Stimulated activated CD4-positive, alpha-beta T cell treated with anti-CD3 and anti-CD28 coated beads, TNF-alpha, amount 100 ng/mL, for 48 hours (primary cell): ENCODE measurements at regions not wholly inside any gene's neighbourhood (a gene's known extent, or its start where the extent isn't known, plus 50 kb on each side); places are given as distances from the start of the nearest gene placed in this dataset.

ENCODE experiments used
- DNase-seq, 3 donors: peaks; one replicate each; pipeline ENCODE4 v3.0.0-alpha.2; 2020; ENCODE audit warnings: low read depth in 3 of 3

DNA sequence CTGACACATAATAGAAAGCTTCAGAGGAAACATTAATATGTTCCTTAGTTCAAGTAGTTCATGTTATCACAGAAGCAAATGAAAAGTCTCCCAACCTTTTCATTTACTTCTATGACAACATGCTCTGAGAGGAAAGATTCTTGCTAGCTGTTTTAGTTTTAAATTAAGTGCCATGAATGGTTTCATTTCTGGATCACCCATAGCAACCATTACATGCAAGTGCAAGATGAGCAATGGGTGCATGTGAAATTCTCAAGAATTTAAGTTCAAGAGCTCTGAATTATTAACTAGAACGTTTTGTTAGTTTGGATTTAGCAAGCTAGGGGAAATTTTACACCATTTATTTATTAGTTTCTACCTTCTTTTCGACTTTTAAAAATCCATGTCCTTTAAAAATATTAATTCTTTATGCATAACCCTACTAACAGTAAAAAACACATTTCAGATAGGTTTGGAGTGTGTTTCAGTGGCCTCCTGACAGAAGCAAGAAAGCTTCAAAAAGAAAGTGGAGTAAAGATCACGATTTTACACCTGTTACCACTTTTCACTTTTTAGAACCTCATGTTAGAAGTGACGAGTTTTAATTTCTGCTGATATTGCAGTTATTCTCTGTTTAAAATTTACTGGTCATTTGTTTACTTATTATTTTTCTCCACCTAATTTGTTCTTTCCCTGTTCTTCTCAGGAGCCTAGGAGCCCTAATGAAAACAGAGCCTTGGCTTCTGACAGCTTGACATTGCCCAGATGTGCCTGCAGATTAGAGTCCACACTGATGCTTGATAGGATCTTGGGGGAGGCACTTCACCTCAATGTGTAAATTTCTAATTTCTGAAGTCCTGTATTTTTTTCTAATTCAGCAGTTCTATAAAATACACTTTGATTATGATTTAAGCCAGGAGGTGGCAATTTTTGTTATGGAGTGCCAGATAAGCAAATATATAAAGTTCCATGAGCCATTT, 995.3 kb upstream of the PHF14 start:
- no peak for DNase-seq

DNA sequence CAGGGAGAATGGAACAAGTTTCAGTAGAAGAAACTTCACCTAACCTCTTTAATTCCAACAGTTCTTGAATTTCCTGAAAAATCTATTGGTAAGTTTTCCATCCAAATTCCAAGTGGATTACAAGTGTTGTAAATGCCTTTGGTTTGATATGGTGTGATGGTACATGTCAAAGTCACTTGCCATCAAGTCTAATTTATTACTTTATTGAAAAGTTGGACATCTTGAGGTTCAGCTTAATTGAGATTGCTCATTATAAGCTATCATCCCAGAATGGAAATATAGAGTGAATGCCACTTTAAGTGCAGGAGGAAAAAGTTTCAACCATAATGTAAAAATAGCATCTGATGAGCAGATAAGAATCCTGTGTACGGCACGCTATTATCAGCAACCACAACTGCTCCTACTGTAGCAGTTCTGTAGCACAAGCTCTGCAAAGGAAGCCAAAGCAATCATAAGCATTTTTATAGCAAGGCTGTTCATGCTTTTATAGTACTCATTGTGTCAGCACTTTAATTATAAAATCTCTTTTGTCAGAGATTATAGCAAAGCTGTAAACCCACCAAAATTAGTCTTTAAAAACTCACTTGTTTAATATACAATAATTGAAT, 991.8 kb upstream of the PHF14 start:
- DNase-seq: no peak

DNA sequence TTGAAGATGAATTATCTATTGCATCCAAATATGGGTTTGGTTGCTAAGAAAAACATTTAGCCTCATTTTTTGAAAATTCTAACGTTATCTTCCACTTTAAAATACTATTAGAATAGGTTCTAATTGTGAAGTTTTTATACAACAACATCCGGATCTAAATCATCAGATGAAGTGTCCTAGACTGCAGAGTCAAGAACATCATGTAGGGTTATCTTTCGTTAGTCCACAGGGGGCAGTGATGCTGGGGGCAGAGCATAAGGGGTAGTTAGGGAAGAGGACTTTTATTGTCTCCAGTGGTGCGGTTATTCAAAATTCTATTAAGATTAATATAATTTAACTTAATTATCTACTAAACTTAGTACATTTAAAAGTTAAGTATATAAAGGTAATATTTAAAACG, 990.6 kb upstream of the PHF14 start:
- DNase-seq: no peak

DNA sequence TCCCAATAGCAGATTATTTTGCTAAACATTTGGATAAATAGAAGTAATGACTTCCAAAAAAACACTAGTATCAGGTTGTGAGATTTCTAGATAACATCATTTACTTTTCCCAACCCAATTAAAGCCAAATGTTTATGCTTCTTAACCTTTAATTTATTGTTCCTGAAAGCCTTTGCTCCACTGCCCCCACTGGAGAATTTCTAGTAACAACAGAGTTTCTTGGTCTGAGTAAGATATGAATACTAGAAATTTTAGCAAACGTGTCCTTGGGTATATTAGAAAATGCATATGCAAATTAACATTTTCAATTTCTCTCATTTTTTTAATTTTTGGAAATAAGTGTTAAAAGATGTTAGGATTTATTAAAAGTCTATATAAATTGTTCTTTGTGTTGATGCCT, 958.0 kb upstream of the PHF14 start:
- no peak for DNase-seq

DNA sequence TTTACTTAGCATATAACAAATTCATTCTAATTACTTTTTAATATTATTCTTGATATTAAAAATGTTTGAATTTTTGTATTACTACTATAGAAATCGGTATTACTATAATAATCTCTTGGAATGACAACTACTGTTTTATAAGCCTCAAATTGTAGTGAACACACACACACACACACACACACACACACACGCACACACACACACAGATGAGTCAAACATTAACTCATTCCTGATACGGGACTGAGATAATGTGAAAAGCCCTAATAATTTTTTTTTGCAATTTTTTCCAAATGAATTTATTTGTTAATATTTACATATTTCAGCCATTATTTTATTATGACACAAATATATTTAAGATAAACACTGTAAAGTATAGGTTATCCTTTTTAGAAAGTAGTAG, 951.2 kb upstream of the PHF14 start:
- DNase-seq: no peak

DNA sequence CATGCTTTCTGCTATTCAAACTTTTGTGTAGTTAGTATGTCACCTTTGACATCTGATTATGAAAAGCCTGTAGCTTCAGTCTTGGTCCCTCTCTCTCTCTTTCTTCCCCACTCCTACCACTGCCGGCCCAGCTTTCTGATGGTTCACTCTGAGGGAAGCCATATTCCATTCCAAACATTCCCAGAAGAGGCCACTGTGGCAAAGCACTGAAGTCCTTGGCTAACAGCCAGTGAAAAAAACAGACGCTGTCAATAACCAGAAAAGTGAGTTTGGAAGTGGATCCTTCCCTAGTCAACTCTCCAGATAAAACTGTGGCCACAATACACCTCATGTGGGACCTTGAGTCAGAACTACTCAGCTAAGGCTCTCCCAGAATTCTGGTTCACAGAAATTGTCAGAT, 950.7 kb upstream of the PHF14 start:
- DNase-seq: no peak

DNA sequence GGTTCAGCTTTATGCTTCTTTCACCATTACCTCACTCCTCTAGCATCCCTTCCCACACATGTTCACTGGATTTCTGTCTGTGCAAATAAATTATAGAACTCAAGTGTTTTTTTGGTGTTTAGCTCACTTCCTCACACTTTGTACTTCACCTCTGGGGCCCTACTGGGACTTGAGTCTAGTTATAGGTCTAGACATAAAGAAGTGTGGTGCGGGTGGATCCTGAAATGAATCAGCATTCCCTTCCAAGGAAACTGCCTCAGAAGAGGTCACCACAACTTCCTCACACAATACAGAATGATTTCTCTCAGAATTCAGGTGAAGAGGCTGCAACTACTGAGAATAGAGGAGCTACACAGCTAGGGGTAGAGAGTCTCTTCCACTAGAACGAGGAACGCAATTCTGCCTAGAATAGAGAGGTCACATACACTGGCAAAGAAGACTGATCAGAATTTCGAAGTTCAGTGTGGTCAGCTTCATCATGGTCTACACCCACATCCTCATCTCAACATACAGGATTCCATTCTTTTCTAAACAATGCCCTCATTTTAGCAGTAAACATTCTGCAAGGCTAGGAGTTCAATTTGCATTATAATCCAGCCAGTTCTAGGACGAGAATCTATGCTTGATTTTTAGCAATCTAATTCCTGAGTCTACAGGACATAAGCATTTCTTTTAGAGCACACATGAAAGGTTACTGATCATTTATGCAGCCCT, 938.7 kb upstream of the PHF14 start:
- DNase-seq: no peak

DNA sequence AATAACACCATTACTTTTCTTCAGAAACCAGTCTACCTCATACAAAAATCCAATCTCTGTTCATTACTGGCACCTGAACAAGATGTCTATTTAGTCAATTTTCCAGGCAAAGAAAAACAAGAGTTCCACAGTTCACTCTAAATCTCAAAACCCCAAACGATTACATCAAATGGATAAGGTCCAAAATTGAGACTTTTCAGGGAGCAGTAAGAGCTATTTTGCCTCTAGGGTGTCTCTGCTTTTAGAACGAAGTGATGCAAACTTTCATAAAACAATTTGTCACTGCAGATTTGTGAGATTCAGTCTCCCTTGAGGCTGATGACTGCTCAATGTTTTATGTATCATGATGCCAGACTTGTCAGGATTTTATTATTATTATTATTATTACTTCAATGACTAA, 937.0 kb upstream of the PHF14 start:
- no peak for DNase-seq

DNA sequence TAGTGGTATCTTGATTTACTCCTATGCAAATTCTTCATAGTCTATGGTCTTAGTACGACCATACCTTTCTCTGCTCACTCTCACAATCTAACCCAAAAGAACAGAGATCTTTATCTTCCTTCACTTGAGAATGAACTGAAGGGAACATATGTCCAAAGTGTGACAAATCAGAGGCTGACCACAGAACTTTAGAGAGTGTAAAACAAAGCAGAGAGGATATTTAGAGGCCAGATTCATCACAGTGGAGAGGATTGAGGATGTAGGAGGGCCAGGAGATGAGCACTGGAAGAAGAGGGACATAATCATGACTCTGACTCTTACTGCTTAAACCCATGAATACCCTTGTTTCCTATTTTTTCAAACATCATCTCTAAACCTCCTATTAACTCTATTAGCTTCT, 935.3 kb upstream of the PHF14 start:
- DNase-seq: no peak

DNA sequence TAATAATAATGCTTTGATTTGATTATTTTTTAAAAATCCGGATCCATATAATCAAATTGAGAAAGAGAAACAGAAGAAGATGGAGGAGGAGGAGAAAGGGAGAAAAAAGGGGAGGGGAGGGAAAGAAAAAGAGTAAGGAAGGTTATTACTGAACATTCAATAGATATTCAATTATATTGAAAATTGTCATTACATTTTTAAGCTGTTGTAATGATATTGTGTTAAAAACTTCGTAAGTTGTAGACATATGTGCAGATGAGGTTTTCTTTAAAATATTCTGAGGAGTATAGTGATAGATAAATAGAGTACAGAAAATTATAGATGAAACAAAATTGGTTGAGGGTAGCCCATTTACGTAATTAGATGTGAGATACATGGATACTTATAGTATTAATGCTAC, 933.0 kb upstream of the PHF14 start:
- DNase-seq: no peak

DNA sequence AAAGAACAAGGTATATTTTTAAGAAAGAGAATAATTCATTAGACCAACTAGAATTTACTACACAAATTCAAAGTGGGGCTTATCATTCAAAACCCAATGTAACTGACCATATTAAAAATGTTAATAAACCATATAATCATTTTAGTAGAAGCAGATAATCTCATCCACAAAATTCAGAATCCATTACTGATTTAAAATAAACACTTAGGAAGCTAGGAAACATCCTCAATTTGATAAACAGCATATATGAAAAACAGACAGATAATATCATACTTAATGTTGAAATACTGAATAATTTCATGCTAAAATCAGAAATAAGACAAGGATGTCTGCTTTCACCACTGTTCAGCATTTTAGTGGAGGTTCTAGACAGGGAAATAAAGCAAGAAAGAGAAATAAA, 902.8 kb upstream of the PHF14 start:
- DNase-seq: no peak

DNA sequence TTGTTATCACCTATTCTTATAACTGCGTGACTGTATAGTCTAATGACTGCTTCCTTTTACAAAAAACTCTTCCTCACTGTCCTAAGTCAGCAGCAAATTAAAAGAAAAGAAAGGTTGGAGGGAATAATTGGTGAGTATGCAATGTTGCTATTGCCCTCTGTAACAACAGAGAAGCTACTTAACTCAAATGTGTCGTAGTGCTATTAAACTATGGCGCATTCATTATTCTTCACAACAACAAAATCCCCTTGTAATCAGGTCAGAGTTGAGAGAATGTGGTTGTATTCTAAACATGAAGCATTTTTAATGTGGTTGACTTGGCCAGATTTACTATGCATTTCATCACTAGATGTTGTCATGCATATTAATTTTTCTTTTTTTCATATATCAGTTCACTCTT, 897.8 kb upstream of the PHF14 start:
- no peak for DNase-seq

DNA sequence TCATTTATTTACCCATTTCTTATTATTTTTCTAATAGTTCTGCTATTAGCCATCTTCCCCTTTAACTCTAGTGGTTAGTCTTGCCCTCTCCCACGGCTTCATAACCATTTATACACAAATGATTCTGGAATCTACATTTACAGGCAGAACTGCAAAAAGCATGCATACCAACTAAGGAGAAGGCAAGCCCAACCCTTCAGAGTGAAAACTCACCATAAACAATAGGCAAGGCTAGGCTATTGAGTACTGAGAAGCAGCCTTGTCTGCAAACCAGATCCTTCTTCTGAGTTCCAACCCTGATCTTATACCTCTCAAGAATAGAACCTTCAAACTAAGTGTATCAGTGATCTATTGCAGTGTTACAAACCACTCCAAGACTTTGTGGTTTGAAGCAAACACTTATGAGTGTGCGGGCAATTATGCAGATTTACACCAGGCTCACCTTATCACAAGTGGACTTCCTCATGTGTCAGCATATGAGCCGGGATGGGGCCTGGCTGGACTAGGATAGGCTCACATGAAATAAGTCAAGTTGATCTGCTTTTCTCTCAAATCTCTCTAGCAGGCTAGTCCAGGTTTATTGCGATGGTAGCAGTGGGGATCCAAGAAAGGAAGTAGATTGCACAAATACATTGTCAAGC, 896.9 kb upstream of the PHF14 start:
- DNase-seq: no peak

DNA sequence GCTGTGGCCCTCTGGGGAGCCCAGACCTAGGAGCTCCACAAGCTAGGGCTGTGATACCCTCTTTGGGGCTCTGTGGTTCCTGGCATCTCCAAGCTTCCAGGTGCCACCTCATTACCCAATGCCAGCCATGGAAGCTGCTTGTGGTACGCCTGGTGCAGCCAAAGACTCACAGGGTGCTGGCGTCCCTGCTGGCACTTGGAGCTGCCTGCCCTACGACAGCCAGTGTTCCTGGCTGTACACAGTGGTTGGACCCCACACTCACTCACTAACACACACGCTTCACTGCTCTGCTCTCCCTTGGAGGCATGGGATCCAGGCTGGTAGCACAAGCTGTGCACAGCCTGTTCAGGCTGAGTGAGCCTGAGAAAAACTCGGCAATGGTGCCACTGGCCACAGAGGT, 894.1 kb upstream of the PHF14 start:
- DNase-seq: no peak

DNA sequence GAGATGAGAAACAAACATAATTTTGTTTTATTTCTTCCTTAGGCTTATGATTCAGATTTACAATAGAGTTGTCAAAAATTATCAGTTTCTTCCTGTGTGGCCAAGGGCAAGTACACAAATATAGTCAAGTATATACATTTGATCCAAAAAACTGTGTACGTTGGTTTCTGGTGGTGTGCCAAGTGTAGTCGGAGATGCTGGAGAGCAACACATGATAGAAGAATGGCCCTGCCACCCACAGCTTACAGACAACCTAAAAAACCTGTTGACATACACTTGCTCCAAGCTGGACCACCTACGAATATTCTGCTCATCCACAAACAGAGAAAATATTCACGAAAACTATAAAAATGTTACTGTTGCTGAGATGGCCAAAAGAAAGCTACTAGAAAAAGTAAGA, 890.8 kb upstream of the PHF14 start:
- DNase-seq: no peak

DNA sequence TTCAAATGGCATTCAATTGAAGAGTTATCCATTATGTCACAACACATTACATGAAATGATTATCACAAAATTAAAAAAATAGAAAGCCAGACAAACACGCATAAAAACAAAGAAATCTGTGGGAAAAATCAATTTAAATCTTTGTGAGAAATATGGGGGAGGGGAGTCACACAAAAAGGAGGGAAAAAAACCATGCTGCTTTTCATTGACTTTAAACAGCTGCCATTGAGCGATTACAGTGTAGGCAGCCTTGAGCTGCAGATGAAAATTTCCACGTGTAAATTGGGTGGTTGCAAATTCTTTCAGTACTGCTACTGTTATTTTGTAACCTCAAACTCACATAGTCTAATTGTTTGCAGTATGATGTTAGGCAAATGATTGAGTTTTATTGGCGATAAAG, 889.9 kb upstream of the PHF14 start:
- no peak for DNase-seq

DNA sequence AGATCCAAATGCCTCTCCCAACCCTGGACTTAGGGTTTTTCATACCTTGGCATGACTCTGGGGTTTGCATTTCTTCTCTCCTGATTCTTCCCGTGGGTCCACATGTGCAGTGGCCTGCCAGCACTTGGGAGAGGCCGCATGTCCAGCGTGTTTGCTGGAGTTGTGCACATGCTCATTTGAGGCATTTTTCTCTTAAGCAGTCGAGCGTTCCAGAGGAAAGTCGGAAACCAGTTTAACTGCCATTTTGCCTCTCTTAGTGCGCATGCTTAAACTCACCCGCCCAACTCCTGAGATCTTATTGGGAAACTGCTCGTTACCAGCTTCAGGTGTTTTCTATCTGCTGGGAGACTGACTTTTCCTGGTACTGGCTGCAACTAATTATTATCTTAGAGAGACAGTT, 888.4 kb upstream of the PHF14 start:
- no peak for DNase-seq

DNA sequence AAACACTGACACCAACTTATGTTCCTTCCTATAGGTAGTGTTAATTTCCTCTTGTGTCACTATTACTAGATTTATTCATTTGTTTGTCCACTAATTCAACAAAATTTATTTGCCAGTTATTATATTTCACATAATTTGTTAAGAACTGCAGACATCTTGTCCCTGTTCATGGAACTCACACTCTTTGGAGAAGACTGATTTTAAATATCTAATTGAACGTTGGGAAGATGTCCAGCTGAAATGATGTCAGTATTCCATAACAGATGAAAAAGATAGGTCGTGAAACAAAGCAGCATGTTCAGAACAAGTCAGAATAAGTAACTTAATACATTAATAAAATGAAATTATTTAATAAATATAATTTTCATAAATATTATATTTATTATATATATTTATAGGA, 873.1 kb upstream of the PHF14 start:
- DNase-seq: no peak

DNA sequence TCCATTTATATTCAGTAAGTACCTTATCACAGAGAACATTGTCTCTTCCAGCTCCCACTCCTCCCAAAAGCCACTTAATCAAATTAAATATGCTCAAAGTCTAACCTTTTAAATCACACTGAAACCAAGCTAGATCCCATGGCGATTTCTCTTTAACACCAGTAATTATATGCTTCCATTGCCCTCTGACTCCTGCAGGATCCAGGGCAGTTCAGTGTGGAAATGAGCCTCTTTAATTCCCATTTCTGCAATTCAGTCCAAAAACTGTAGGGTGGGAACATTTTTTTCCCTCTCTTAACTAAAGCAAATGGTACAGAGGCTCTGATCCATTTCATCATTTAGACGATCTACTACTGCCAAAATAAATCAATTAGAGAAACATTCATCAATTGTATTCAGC, 872.3 kb upstream of the PHF14 start:
- DNase-seq: no peak

DNA sequence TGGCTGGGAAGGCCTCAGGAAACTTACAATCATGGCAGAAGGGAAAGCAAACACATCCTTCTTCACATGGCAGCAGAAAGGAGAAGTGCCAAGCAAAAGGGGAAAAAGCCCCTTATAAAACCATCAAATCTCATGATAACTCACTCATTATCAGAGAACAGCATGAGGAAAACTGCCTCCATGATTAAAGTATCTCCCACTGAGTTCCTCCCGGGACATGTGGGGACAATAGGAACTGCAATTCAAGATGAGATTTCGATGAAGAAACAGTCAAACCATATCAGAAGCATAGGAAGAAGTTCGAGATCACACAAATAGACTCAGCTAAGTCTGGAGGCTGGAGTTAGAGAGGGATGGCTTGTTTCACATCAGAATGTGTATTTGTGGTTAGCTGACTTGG, 869.4 kb upstream of the PHF14 start:
- DNase-seq: no peak

DNA sequence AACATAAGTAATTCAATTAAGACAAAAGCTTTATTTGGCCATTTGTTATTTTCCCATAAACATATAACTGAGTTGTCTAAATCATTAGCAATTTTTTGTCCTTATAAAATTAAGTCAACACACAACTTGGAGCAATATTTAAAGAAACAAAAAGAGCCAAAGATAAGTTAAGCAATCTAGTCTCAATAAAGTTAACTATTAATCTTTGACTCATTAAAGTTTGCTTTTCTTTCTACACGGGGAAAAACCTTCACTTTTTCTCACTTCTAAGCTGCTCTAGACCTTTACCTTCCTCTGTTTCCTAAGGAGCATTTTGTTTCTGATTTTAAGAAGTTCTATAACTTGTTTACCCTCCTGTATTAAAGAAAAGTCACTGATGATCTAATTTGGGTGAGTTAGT, 867.1 kb upstream of the PHF14 start:
- no peak for DNase-seq

DNA sequence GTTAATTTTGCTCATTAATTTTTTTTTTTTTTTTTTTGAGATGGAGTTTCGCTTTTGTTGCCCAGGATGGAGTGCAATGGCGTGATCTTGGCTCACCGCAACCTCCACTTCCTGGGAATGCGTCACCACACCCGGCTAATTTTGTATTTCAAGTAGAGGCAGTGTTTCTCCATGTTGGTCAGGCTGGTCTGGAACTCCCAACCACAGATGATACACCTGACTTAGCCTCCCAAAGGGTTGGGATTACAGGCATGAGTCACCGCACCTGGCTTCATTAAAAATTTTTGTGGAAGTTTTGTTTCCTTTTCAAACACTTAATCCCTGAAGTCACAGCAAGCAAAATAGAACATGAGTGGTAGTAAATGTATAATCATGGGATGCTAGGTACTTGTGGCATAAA, 857.2 kb upstream of the PHF14 start:
- DNase-seq: no peak
